ENCODE measurements at regions not wholly inside any gene's neighbourhood (a gene's known extent, or its start where the extent isn't known, plus 50 kb on each side); places are given as distances from the start of the nearest gene placed in this dataset.

GRCh38 chr12:39125566-39125965 lies 220.2 kb upstream of the CPNE8 start:
- DNase-seq (ENCODE audit: low read depth), result no peak

- DNase-seq (ENCODE audit: low read depth), result no peak
Measured at GRCh38 chr12:39124768-39125167, 219.4 kb upstream of the CPNE8 start.

GRCh38 chr12:39123580-39124253 lies 218.3 kb upstream of the CPNE8 start:
- DNase-seq (ENCODE audit: low read depth), result no peak

GRCh38 chr12:39122562-39123204 lies 217.3 kb upstream of the CPNE8 start:
- DNase-seq (ENCODE audit: low read depth), result no peak

- DNase-seq (ENCODE audit: low read depth), result no peak
Measured at GRCh38 chr12:39116861-39117260, 211.5 kb upstream of the CPNE8 start.

GRCh38 chr12:39112064-39112463 lies 206.7 kb upstream of the CPNE8 start:
- DNase-seq (ENCODE audit: low read depth), result no peak

- DNase-seq (ENCODE audit: low read depth), result no peak
Measured at GRCh38 chr12:39105111-39105510, 199.7 kb upstream of the CPNE8 start.

GRCh38 chr12:39103552-39104165 lies 198.3 kb upstream of the CPNE8 start:
- DNase-seq (ENCODE audit: low read depth), result no peak

GRCh38 chr12:39102474-39103209 lies 197.3 kb upstream of the CPNE8 start:
- no peak for DNase-seq (ENCODE audit: low read depth)

GRCh38 chr12:39095636-39096330 lies 190.4 kb upstream of the CPNE8 start:
- DNase-seq (ENCODE audit: low read depth), result no peak

GRCh38 chr12:39081910-39082309 lies 176.5 kb upstream of the CPNE8 start:
- DNase-seq (ENCODE audit: low read depth), result no peak

GRCh38 chr12:39077226-39077625 lies 171.8 kb upstream of the CPNE8 start:
- DNase-seq (ENCODE audit: low read depth), result no peak

GRCh38 chr12:39074063-39074462 lies 168.7 kb upstream of the CPNE8 start:
- no peak for DNase-seq (ENCODE audit: low read depth)

- no peak for DNase-seq (ENCODE audit: low read depth)
Measured at GRCh38 chr12:39072658-39073057, 167.3 kb upstream of the CPNE8 start.

- DNase-seq (ENCODE audit: low read depth), result no peak
Measured at GRCh38 chr12:39071611-39072010, 166.2 kb upstream of the CPNE8 start.

GRCh38 chr12:39070775-39071174 lies 165.4 kb upstream of the CPNE8 start:
- DNase-seq (ENCODE audit: low read depth), result no peak

GRCh38 chr12:39065455-39065854 lies 160.1 kb upstream of the CPNE8 start:
- no peak for DNase-seq (ENCODE audit: low read depth)

GRCh38 chr12:39064708-39065107 lies 159.3 kb upstream of the CPNE8 start:
- DNase-seq (ENCODE audit: low read depth), result no peak

GRCh38 chr12:39062266-39062996 lies 157.0 kb upstream of the CPNE8 start:
- no peak for DNase-seq (ENCODE audit: low read depth)

GRCh38 chr12:39061576-39061975 lies 156.2 kb upstream of the CPNE8 start:
- no peak for DNase-seq (ENCODE audit: low read depth)

GRCh38 chr12:39048395-39048794 lies 143.0 kb upstream of the CPNE8 start:
- no peak for DNase-seq (ENCODE audit: low read depth)

Data from stimulated activated CD8-positive, alpha-beta memory T cell treated with anti-CD3 and anti-CD28 coated beads, Interleukin-15, amount 100 ng/mL, for 24 hours (primary cell).